HUES48 (cell line): ENCODE measurements at regions not wholly inside any gene's neighbourhood (a gene's known extent, or its start where the extent isn't known, plus 50 kb on each side); places are given as distances from the start of the nearest gene placed in this dataset.
"Not testable (repeated sequence)": the region's sequence is repeated elsewhere in the genome, so short reads cannot be mapped to it uniquely, and the experiment has no call there.

Experiments
- H3K27ac ChIP-seq: one replicate; pipeline ENCODE4 v1.7.0; 2013; ENCODE audit warnings: low read depth, low read length, inconsistent platforms
- H3K27me3 ChIP-seq: 2 replicates; pipeline ENCODE4 v1.6.1; 2013; ENCODE audit warnings: mild to moderate bottlenecking, low read length; ENCODE audit not compliant: control insufficient read depth, insufficient read depth
- H3K36me3 ChIP-seq: 2 replicates; pipeline ENCODE4 v1.6.1; 2013; ENCODE audit warnings: low read length; ENCODE audit not compliant: control insufficient read depth, insufficient read depth
- H3K4me1 ChIP-seq: 2 replicates; pipeline ENCODE4 v1.6.1; 2013; ENCODE audit warnings: mild to moderate bottlenecking, low read length; ENCODE audit not compliant: control insufficient read depth, insufficient read depth
- H3K4me3 ChIP-seq: 2 replicates; pipeline ENCODE4 v1.5.1; 2013; ENCODE audit warnings: mild to moderate bottlenecking, low read depth, low read length
- H3K9ac ChIP-seq: 2 replicates; pipeline ENCODE4 v1.6.1; 2013; ENCODE audit warnings: mild to moderate bottlenecking, low read depth, low read length, moderate library complexity
- H3K9me3 ChIP-seq: 2 replicates; pipeline ENCODE4 v1.6.1; 2013; ENCODE audit warnings: low read length; ENCODE audit not compliant: control insufficient read depth, insufficient read depth

GRCh38 chr4:108429662-108430061, 190.7 kb upstream of the RPL34 start:
- no peaks in the 10 kb centered on the region for H3K36me3 ChIP-seq
- no peak overlapping the region for H3K27ac ChIP-seq
- no peaks in the 10 kb centered on the region for H3K4me1 ChIP-seq

GRCh38 chr4:108428923-108429322, 191.5 kb upstream of the RPL34 start:
- H3K27ac ChIP-seq = no peak overlapping the region
- H3K27me3 ChIP-seq = no peaks in the 10 kb centered on the region
- no peaks in the 10 kb centered on the region for H3K4me1 ChIP-seq
- no peaks in the 10 kb centered on the region for H3K36me3 ChIP-seq
- no peak overlapping the region for H3K4me3 ChIP-seq
- no peak overlapping the region for H3K9ac ChIP-seq
- no peaks in the 10 kb centered on the region for H3K9me3 ChIP-seq

More at GRCh38 chr4:108429662-108430061, 190.7 kb upstream of the RPL34 start:
- no peaks in the 10 kb centered on the region for H3K9me3 ChIP-seq
- H3K4me3 ChIP-seq = no peak overlapping the region
- no peaks in the 10 kb centered on the region for H3K27me3 ChIP-seq
- H3K9ac ChIP-seq = no peak overlapping the region

- Histone ChIP-seq H3K4me1 (no peaks in the 10 kb centered on the region), H3K27ac (no peak overlapping the region), H3K27me3 (no peaks in the 10 kb centered on the region), H3K36me3 (no peaks in the 10 kb centered on the region), H3K9ac (no peak overlapping the region), H3K4me3 (no peak overlapping the region), H3K9me3 (no peaks in the 10 kb centered on the region)
Measured at GRCh38 chr4:108427946-108428485, 192.4 kb upstream of the RPL34 start.

GRCh38 chr4:108426493-108426892, 193.9 kb upstream of the RPL34 start:
- Histone ChIP-seq H3K9me3 (no peaks in the 10 kb centered on the region; the same call in 1 of the 2 replicates), H3K27me3 (no peaks in the 10 kb centered on the region), H3K4me1 (no peaks in the 10 kb centered on the region), H3K9ac (no peak overlapping the region), H3K4me3 (no peak overlapping the region), H3K36me3 (no peaks in the 10 kb centered on the region), H3K27ac (no peak overlapping the region)

- no peak overlapping the region for H3K9ac ChIP-seq
- H3K36me3 ChIP-seq = no peaks in the 10 kb centered on the region
- no peaks in the 10 kb centered on the region for H3K27me3 ChIP-seq
- H3K4me3 ChIP-seq = no peak overlapping the region
- H3K9me3 ChIP-seq = no peaks in the 10 kb centered on the region; the same call in 1 of the 2 replicates
- H3K4me1 ChIP-seq = no peaks in the 10 kb centered on the region
- no peak overlapping the region for H3K27ac ChIP-seq
Measured at GRCh38 chr4:108425988-108426387, 194.4 kb upstream of the RPL34 start.

- H3K27ac ChIP-seq = no peak overlapping the region
- no peak overlapping the region for H3K9ac ChIP-seq
- H3K36me3 ChIP-seq = no peaks in the 10 kb centered on the region
- H3K9me3 ChIP-seq = no peaks in the 10 kb centered on the region; the same call in 1 of the 2 replicates
- no peak overlapping the region for H3K4me3 ChIP-seq
- H3K27me3 ChIP-seq = no peaks in the 10 kb centered on the region
- no peaks in the 10 kb centered on the region for H3K4me1 ChIP-seq
Measured at GRCh38 chr4:108417923-108418322, 202.5 kb upstream of the RPL34 start.

GRCh38 chr4:108416831-108417230, 203.5 kb upstream of the RPL34 start:
- H3K4me3 ChIP-seq = no peak overlapping the region
- H3K27me3 ChIP-seq = no peaks in the 10 kb centered on the region
- no peak overlapping the region for H3K27ac ChIP-seq
- no peaks in the 10 kb centered on the region for H3K9me3 ChIP-seq
- no peak overlapping the region for H3K9ac ChIP-seq
- no peaks in the 10 kb centered on the region for H3K36me3 ChIP-seq
- no peaks in the 10 kb centered on the region for H3K4me1 ChIP-seq

- Histone ChIP-seq H3K27ac (no peak overlapping the region), H3K36me3 (no peaks in the 10 kb centered on the region)
Measured at GRCh38 chr4:108415389-108415788, 205.0 kb upstream of the RPL34 start.

GRCh38 chr4:108411836-108412235, 208.5 kb upstream of the RPL34 start:
- Histone ChIP-seq H3K4me3 (no peak overlapping the region), H3K9ac (no peak overlapping the region), H3K36me3 (no peaks in the 10 kb centered on the region), H3K27me3 (no peaks in the 10 kb centered on the region), H3K27ac (no peak overlapping the region), H3K9me3 (peaks cover 8% of the 10 kb centered on the region), H3K4me1 (no peaks in the 10 kb centered on the region)

More at GRCh38 chr4:108415389-108415788, 205.0 kb upstream of the RPL34 start:
- Histone ChIP-seq H3K27me3 (no peaks in the 10 kb centered on the region), H3K9ac (no peak overlapping the region), H3K4me3 (no peak overlapping the region), H3K9me3 (no peaks in the 10 kb centered on the region), H3K4me1 (no peaks in the 10 kb centered on the region)

- H3K36me3 ChIP-seq, H3K4me1 ChIP-seq, H3K27ac ChIP-seq, H3K9ac ChIP-seq, H3K27me3 ChIP-seq, H3K4me3 ChIP-seq: not testable (repeated sequence)
- peaks cover 15% of the 10 kb centered on the region for H3K9me3 ChIP-seq
Measured at GRCh38 chr4:108409691-108410090, 210.7 kb upstream of the RPL34 start.

GRCh38 chr4:108405586-108405985, 214.8 kb upstream of the RPL34 start:
- Histone ChIP-seq H3K4me1 (no peaks in the 10 kb centered on the region), H3K27ac (no peak overlapping the region), H3K27me3 (no peaks in the 10 kb centered on the region)

More at GRCh38 chr4:108405586-108405985, 214.8 kb upstream of the RPL34 start:
- peaks cover 15% of the 10 kb centered on the region for H3K9me3 ChIP-seq
- no peak overlapping the region for H3K4me3 ChIP-seq
- no peaks in the 10 kb centered on the region for H3K36me3 ChIP-seq
- no peak overlapping the region for H3K9ac ChIP-seq
